ENCODE measurements at regions not wholly inside any gene's neighbourhood (a gene's known extent, or its start where the extent isn't known, plus 50 kb on each side); places are given as distances from the start of the nearest gene placed in this dataset.

GRCh38 chr15:61798631-61799030, 261.6 kb downstream of the VPS13C start:
- no peak for DNase-seq

GRCh38 chr15:61796056-61796455, 264.2 kb downstream of the VPS13C start:
- no peak for DNase-seq

- DNase-seq, result no peak
Measured at GRCh38 chr15:61794881-61795280, 265.4 kb downstream of the VPS13C start.

- no peak for DNase-seq
Measured at GRCh38 chr15:61794276-61794675, 266.0 kb downstream of the VPS13C start.

- no peak for DNase-seq
Measured at GRCh38 chr15:61784734-61785133, 275.5 kb downstream of the VPS13C start.

- DNase-seq, result no peak
Measured at GRCh38 chr15:61780278-61780980, 279.8 kb downstream of the VPS13C start.

- DNase-seq, result no peak
Measured at GRCh38 chr15:61777689-61778088, 282.6 kb downstream of the VPS13C start.

GRCh38 chr15:61769557-61769956, 290.7 kb downstream of the VPS13C start:
- no peak for DNase-seq

- DNase-seq, result no peak
Measured at GRCh38 chr15:61768131-61768530, 292.1 kb downstream of the VPS13C start.

GRCh38 chr15:61764981-61765380, 295.3 kb downstream of the VPS13C start:
- no peak for DNase-seq

- DNase-seq, result no peak
Measured at GRCh38 chr15:61764141-61764540, 296.1 kb downstream of the VPS13C start.

- DNase-seq, result no peak
Measured at GRCh38 chr15:61762676-61763075, 297.6 kb downstream of the VPS13C start.

GRCh38 chr15:61759639-61760038, 300.6 kb downstream of the VPS13C start:
- no peak for DNase-seq

- no peak for DNase-seq
Measured at GRCh38 chr15:61756071-61756820, 304.0 kb downstream of the VPS13C start.

GRCh38 chr15:61755467-61755866, 304.8 kb downstream of the VPS13C start:
- DNase-seq, result no peak

GRCh38 chr15:61753018-61753710, 307.1 kb downstream of the VPS13C start:
- no peak for DNase-seq

GRCh38 chr15:61752001-61752400, 308.2 kb downstream of the VPS13C start:
- no peak for DNase-seq

GRCh38 chr15:61750271-61751084, 309.8 kb downstream of the VPS13C start:
- no peak for DNase-seq

- DNase-seq, result no peak
Measured at GRCh38 chr15:61749169-61749568, 311.1 kb downstream of the VPS13C start.

- no peak for DNase-seq
Measured at GRCh38 chr15:61748529-61748928, 311.7 kb downstream of the VPS13C start.

GRCh38 chr15:61746589-61746988, 313.7 kb downstream of the VPS13C start:
- DNase-seq, result no peak

- no peak for DNase-seq
Measured at GRCh38 chr15:61743345-61743909, 316.8 kb downstream of the VPS13C start.

GRCh38 chr15:61742591-61742990, 317.7 kb downstream of the VPS13C start:
- DNase-seq, result no peak
